Astrocyte (in vitro differentiated cells and primary cell): ENCODE measurements at regions not wholly inside any gene's neighbourhood (a gene's known extent, or its start where the extent isn't known, plus 50 kb on each side); places are given as distances from the start of the nearest gene placed in this dataset.

ENCODE experiments used
- CTCF ChIP-seq: IDR thresholded peaks from 2 replicates; pipeline ENCODE4 v1.5.1; 2011; ENCODE audit warnings: low read depth, mild to moderate bottlenecking, inconsistent platforms, low read length, moderate library complexity; ENCODE audit not compliant: insufficient read depth
- EZH2 ChIP-seq: IDR thresholded peaks from 2 replicates; pipeline ENCODE4 v1.6.1; 2012; ENCODE audit warnings: mild to moderate bottlenecking, low read length, inconsistent platforms; ENCODE audit not compliant: insufficient read depth

GRCh38 chr5:86869268-86869667 is 251.5 kb downstream of the COX7C start:
- TF ChIP-seq CTCF = no peak
- no peak for TF ChIP-seq EZH2
